ENCODE measurements at regions not wholly inside any gene's neighbourhood (a gene's known extent, or its start where the extent isn't known, plus 50 kb on each side); places are given as distances from the start of the nearest gene placed in this dataset.
A peak's percentile ranks its signal among the peaks of the same experiment; 100 is the strongest.
"Not testable (repeated sequence)": the region's sequence is repeated elsewhere in the genome, so short reads cannot be mapped to it uniquely, and the experiment has no call there.

GRCh38 chr6:128711149-128711548, 171.8 kb upstream of the LAMA2 start:
- ATAC-seq (ENCODE audit: low read depth) = no peak
- Histone ChIP-seq H3K4me3 (ENCODE audit: severe bottlenecking) (no peak overlapping the region), H3K27ac (ENCODE audit: poor library complexity, severe bottlenecking) (no peak overlapping the region), H3K9me3 (ENCODE audit: severe bottlenecking) (no peaks in the 10 kb centered on the region), H3K36me3 (ENCODE audit: low read depth) (no peaks in the 10 kb centered on the region), H3K27me3 (ENCODE audit: insufficient read depth, poor library complexity, severe bottlenecking) (no peaks in the 10 kb centered on the region), H3K4me1 (ENCODE audit: insufficient read depth, poor library complexity, severe bottlenecking) (no peaks in the 10 kb centered on the region)
- DNase-seq (ENCODE audit: low spot score) = no peak
- no peak for TF ChIP-seq CTCF (IDR thresholded peaks at IDR 0.05; ENCODE audit: poor library complexity, severe bottlenecking)

- Histone ChIP-seq H3K27ac (ENCODE audit: poor library complexity, severe bottlenecking) (no peak overlapping the region), H3K9me3 (ENCODE audit: severe bottlenecking) (no peaks in the 10 kb centered on the region), H3K36me3 (ENCODE audit: low read depth) (no peaks in the 10 kb centered on the region), H3K27me3 (ENCODE audit: insufficient read depth, poor library complexity, severe bottlenecking) (no peaks in the 10 kb centered on the region), H3K4me3 (ENCODE audit: severe bottlenecking) (no peak overlapping the region), H3K4me1 (ENCODE audit: insufficient read depth, poor library complexity, severe bottlenecking) (no peaks in the 10 kb centered on the region)
- no peak for TF ChIP-seq CTCF (IDR thresholded peaks at IDR 0.05; ENCODE audit: poor library complexity, severe bottlenecking)
- ATAC-seq (ENCODE audit: low read depth) (no peak), DNase-seq (ENCODE audit: low spot score) (no peak)
Observed at GRCh38 chr6:128710315-128710714, 172.6 kb upstream of the LAMA2 start.

- Histone ChIP-seq H3K4me1 (ENCODE audit: insufficient read depth, poor library complexity, severe bottlenecking) (no peaks in the 10 kb centered on the region), H3K36me3 (ENCODE audit: low read depth) (no peaks in the 10 kb centered on the region), H3K27me3 (ENCODE audit: insufficient read depth, poor library complexity, severe bottlenecking) (no peaks in the 10 kb centered on the region), H3K27ac (ENCODE audit: poor library complexity, severe bottlenecking) (no peak overlapping the region), H3K9me3 (ENCODE audit: severe bottlenecking) (no peaks in the 10 kb centered on the region), H3K4me3 (ENCODE audit: severe bottlenecking) (no peak overlapping the region)
- DNase-seq (ENCODE audit: low spot score) (no peak), ATAC-seq (ENCODE audit: low read depth) (no peak)
- TF ChIP-seq CTCF (IDR thresholded peaks at IDR 0.05; ENCODE audit: poor library complexity, severe bottlenecking) = no peak
Observed at GRCh38 chr6:128704601-128705000, 178.3 kb upstream of the LAMA2 start.

GRCh38 chr6:128703794-128704193, 179.1 kb upstream of the LAMA2 start:
- not testable (repeated sequence) for H3K27me3 ChIP-seq (ENCODE audit: insufficient read depth, poor library complexity, severe bottlenecking); H3K36me3 ChIP-seq (ENCODE audit: low read depth); H3K4me1 ChIP-seq (ENCODE audit: insufficient read depth, poor library complexity, severe bottlenecking); H3K27ac ChIP-seq (ENCODE audit: poor library complexity, severe bottlenecking); H3K4me3 ChIP-seq (ENCODE audit: severe bottlenecking); ATAC-seq (ENCODE audit: low read depth); DNase-seq (ENCODE audit: low spot score); H3K9me3 ChIP-seq (ENCODE audit: severe bottlenecking)

GRCh38 chr6:128696691-128697689, 176.6 kb upstream of the PTPRK start:
- ATAC-seq (ENCODE audit: low read depth) (peak; percentile 99), DNase-seq (ENCODE audit: low spot score) (no peak)
- TF ChIP-seq CTCF (IDR thresholded peaks at IDR 0.05; ENCODE audit: poor library complexity, severe bottlenecking) = no peak
- Histone ChIP-seq H3K9me3 (ENCODE audit: severe bottlenecking) (no peaks in the 10 kb centered on the region), H3K36me3 (ENCODE audit: low read depth) (no peaks in the 10 kb centered on the region), H3K27ac (ENCODE audit: poor library complexity, severe bottlenecking) (peak overlapping the region; percentile 40), H3K4me3 (ENCODE audit: severe bottlenecking) (no peak overlapping the region), H3K4me1 (ENCODE audit: insufficient read depth, poor library complexity, severe bottlenecking) (peaks cover 6% of the 10 kb centered on the region), H3K27me3 (ENCODE audit: insufficient read depth, poor library complexity, severe bottlenecking) (no peaks in the 10 kb centered on the region)

Measured in RWPE2 (cell line).